KMS-11 (cell line): ENCODE measurements at regions not wholly inside any gene's neighbourhood (a gene's known extent, or its start where the extent isn't known, plus 50 kb on each side); places are given as distances from the start of the nearest gene placed in this dataset.

Experiments used
- H2AFZ ChIP-seq: fragments of 200-600 bp; sonication (generic); 2 replicates; pipeline ENCODE4 v1.6.1; 2016; ENCODE audit warnings: antibody characterized with exemption, mixed run types, low read depth
- H3K27ac ChIP-seq: fragments of 200-600 bp; sonication (generic); 2 replicates; pipeline ENCODE4 v1.6.1; 2016; ENCODE audit warnings: mild to moderate bottlenecking, mixed run types
- H3K27me3 ChIP-seq: fragments of 200-600 bp; sonication (generic); 2 replicates; pipeline ENCODE4 v1.6.1; 2017; ENCODE audit warnings: mild to moderate bottlenecking, low read depth, mixed run types, moderate library complexity; ENCODE audit not compliant: insufficient read depth
- H3K36me3 ChIP-seq: fragments of 200-600 bp; sonication (generic); 2 replicates; pipeline ENCODE4 v1.6.1; 2017; ENCODE audit warnings: mild to moderate bottlenecking, mixed run types; ENCODE audit not compliant: insufficient read depth
- H3K4me1 ChIP-seq: fragments of 200-600 bp; sonication (generic); 2 replicates; pipeline ENCODE4 v1.6.1; 2016; ENCODE audit warnings: mild to moderate bottlenecking, low read depth, mixed run types; ENCODE audit not compliant: poor library complexity, severe bottlenecking
- H3K4me2 ChIP-seq: fragments of 200-600 bp; sonication (generic); 2 replicates; pipeline ENCODE4 v1.7.0; 2016; ENCODE audit warnings: mild to moderate bottlenecking, mixed run types
- H3K4me3 ChIP-seq: fragments of 200-600 bp; sonication (generic); IDR thresholded peaks from 2 replicates; pipeline ENCODE4 v1.6.1; 2017; ENCODE audit warnings: low read depth, low read length, mixed read lengths; ENCODE audit not compliant: insufficient read depth
- H3K79me2 ChIP-seq: fragments of 200-600 bp; sonication (generic); 2 replicates; pipeline ENCODE4 v1.6.1; 2016; ENCODE audit warnings: low read depth, mixed run types; ENCODE audit not compliant: insufficient read depth
- H3K9ac ChIP-seq: fragments of 200-600 bp; sonication (generic); 2 replicates; pipeline ENCODE4 v1.6.1; 2016; ENCODE audit warnings: mild to moderate bottlenecking, mixed run types
- H4K20me1 ChIP-seq: fragments of 200-600 bp; sonication (generic); 2 replicates; pipeline ENCODE4 v1.6.1; 2016; ENCODE audit warnings: mild to moderate bottlenecking, mixed run types; ENCODE audit not compliant: insufficient read depth
- TF ChIP-seq, protein P1 (sequence below): fragments of 200-600 bp; sonication (generic); conservative IDR thresholded peaks from 2 replicates; pipeline ENCODE4 v1.6.1; 2017; ENCODE audit warnings: low read depth, mild to moderate bottlenecking, antibody characterized with exemption, low read length, moderate library complexity, mixed read lengths

DNA sequence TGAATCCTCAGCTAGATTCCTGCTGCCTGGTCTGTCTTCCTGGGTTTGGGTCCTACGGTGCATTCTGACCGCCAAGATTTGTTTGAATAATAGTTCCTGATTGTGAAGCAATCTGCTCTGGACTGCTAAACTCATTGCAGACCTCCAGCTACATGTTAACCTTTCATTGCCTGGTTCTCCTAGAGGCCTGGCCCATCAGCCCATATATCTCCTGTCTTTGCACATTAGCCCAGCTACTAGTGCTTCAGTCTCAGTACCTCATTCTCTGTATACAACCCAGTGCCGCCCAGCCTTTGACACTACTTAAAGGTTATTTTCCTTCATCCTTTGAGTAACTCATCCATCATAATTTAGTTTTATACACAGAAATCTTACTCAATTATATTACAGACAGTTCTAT lies 65.6 kb upstream of the GRIP1 start:
- TF ChIP-seq, protein P1, sequence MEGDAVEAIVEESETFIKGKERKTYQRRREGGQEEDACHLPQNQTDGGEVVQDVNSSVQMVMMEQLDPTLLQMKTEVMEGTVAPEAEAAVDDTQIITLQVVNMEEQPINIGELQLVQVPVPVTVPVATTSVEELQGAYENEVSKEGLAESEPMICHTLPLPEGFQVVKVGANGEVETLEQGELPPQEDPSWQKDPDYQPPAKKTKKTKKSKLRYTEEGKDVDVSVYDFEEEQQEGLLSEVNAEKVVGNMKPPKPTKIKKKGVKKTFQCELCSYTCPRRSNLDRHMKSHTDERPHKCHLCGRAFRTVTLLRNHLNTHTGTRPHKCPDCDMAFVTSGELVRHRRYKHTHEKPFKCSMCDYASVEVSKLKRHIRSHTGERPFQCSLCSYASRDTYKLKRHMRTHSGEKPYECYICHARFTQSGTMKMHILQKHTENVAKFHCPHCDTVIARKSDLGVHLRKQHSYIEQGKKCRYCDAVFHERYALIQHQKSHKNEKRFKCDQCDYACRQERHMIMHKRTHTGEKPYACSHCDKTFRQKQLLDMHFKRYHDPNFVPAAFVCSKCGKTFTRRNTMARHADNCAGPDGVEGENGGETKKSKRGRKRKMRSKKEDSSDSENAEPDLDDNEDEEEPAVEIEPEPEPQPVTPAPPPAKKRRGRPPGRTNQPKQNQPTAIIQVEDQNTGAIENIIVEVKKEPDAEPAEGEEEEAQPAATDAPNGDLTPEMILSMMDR = no peak
- Histone ChIP-seq H3K4me2 (no peak overlapping the region), H3K9ac (no peak overlapping the region), H3K4me1 (peaks cover 8% of the 10 kb centered on the region), H3K4me3 (no peak overlapping the region), H3K79me2 (no peaks in the 10 kb centered on the region), H2AFZ (no peak overlapping the region), H3K27me3 (no peaks in the 10 kb centered on the region), H3K36me3 (no peaks in the 10 kb centered on the region), H4K20me1 (no peaks in the 10 kb centered on the region), H3K27ac (no peak overlapping the region)

DNA sequence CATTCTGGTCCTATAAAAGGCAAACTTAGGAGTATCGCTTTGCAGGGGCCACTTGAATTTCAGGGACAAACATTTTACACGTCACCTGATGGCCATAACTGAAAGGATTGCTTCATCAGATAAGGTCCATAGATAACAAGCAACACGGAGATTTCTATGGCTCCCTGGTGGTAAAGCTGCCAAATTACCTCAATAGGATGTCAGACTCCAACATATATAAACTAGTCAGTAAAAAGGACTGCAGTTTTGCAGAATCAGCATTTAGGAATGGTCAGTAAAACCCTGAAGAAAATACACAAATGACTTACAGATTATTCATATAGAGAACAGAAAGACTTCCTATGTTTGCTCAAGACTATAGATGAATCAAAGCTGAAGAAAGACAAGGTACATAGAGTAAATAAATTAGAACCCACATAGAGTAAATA lies 66.1 kb upstream of the GRIP1 start:
- Histone ChIP-seq H3K4me2 (no peak overlapping the region), H3K27me3 (no peaks in the 10 kb centered on the region), H2AFZ (no peak overlapping the region), H3K79me2 (no peaks in the 10 kb centered on the region), H3K9ac (no peak overlapping the region), H3K27ac (no peak overlapping the region), H4K20me1 (no peaks in the 10 kb centered on the region), H3K4me1 (peaks cover 8% of the 10 kb centered on the region), H3K4me3 (no peak overlapping the region), H3K36me3 (no peaks in the 10 kb centered on the region)
- TF ChIP-seq, protein P1 = no peak

DNA sequence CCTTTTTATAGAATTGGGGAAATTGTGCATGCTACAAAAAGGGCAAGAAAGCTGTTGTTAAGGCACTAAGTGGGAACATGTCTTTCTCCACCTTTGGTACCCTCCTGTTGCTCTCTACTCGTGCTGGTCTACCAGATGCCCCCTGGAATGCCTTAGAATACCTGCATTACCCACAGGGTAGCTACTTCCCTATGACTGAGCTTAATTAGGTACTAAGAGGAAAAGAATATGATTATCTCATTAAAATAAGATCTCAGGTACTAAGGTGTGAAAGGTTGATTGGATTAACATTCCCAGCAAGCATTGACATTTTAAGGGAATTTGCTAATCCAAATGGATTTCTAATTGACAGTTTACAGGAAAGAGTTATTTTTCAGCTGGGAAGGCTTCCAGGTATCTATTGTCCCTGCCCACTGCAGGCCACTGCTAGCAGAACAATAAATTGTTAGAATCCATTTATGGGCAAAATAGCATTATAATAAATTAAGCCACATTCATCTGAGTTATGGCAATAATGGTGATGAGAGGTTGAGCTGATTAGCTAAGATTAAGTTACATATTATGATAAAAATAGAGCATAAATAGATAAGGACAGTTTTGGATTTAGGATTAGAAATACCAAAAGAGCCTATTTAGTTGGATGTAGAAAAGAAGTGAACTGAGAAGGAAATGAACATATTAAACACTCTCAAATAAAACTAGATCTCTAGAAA lies 67.8 kb upstream of the GRIP1 start:
- Histone ChIP-seq H4K20me1 (no peaks in the 10 kb centered on the region), H3K4me1 (peaks cover 12% of the 10 kb centered on the region), H3K79me2 (no peaks in the 10 kb centered on the region), H3K27me3 (no peaks in the 10 kb centered on the region), H3K27ac (no peak overlapping the region), H3K4me3 (no peak overlapping the region), H3K36me3 (no peaks in the 10 kb centered on the region), H3K4me2 (no peak overlapping the region), H3K9ac (no peak overlapping the region), H2AFZ (no peak overlapping the region)
- TF ChIP-seq, protein P1 = no peak

DNA sequence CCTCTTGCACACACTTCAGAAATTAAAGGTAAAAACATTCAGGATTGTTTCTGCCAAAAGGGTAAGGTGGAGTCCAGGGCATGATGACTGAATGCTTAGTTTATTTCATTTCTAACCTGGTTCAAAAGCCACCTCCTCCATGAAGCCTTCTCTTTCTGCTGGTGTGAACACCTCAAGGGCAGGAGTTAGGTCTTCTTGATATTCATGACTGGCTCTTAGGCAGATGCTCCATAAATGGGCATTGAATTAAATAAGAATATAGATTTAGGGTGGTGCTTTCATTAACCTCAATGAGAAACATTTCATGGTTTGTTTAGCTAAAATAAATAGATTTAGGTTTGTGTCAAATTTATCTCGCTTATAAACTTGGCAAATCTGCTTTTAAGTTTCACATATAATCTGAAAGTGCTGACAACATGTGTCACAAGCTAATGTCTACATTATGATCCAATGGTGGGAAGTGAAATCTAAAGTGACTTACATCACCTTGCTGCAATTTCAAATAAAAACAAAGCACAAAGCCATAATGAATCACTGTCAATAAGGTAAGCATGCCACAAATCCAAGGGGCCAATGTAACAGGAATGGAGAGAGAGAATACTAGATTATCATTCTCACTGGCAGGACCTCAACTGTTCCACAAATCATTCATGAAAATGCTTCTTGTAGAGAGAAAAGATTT lies 72.7 kb upstream of the GRIP1 start:
- TF ChIP-seq, protein P1 = no peak
- Histone ChIP-seq H3K36me3 (no peaks in the 10 kb centered on the region), H3K79me2 (no peaks in the 10 kb centered on the region), H3K27me3 (no peaks in the 10 kb centered on the region), H2AFZ (no peak overlapping the region), H4K20me1 (no peaks in the 10 kb centered on the region), H3K4me2 (no peak overlapping the region), H3K4me1 (peaks cover 16% of the 10 kb centered on the region), H3K4me3 (no peak overlapping the region), H3K27ac (no peak overlapping the region), H3K9ac (no peak overlapping the region)
